ENCODE measurements at regions not wholly inside any gene's neighbourhood (a gene's known extent, or its start where the extent isn't known, plus 50 kb on each side); places are given as distances from the start of the nearest gene placed in this dataset.

- TF ChIP-seq, protein P1, sequence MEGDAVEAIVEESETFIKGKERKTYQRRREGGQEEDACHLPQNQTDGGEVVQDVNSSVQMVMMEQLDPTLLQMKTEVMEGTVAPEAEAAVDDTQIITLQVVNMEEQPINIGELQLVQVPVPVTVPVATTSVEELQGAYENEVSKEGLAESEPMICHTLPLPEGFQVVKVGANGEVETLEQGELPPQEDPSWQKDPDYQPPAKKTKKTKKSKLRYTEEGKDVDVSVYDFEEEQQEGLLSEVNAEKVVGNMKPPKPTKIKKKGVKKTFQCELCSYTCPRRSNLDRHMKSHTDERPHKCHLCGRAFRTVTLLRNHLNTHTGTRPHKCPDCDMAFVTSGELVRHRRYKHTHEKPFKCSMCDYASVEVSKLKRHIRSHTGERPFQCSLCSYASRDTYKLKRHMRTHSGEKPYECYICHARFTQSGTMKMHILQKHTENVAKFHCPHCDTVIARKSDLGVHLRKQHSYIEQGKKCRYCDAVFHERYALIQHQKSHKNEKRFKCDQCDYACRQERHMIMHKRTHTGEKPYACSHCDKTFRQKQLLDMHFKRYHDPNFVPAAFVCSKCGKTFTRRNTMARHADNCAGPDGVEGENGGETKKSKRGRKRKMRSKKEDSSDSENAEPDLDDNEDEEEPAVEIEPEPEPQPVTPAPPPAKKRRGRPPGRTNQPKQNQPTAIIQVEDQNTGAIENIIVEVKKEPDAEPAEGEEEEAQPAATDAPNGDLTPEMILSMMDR (conservative IDR thresholded peaks at IDR 0.05; ENCODE audit: low read depth, low read length): peak; percentile 31; the same call in 1 of the 2 replicates
- TF ChIP-seq RAD21 (IDR thresholded peaks at IDR 0.05; ENCODE audit: low read length) (0 out of 2 replicates have a peak, but pooled peaks have one; percentile 14), RCOR1 (IDR thresholded peaks at IDR 0.05; ENCODE audit: insufficient replicate concordance, low read length) (no peak)
- Histone ChIP-seq H3K27me3 (ENCODE audit: control insufficient read depth, insufficient read depth, low read length) (no peaks in the 10 kb centered on the region), H3K36me3 (ENCODE audit: control insufficient read depth, insufficient read depth, low read length) (no peaks in the 10 kb centered on the region), H4K8ac (ENCODE audit: low read depth in 2 of 2, low read length in 2 of 2) (no peak overlapping the region), H4K91ac (ENCODE audit: insufficient read depth, low read depth, low read length) (no peak overlapping the region), H2AK9ac (replicated peaks; ENCODE audit: low read depth, low read length, poor library complexity) (no peak overlapping the region), H3K9me3 (ENCODE audit: control insufficient read depth, insufficient read depth, low read length) (no peaks in the 10 kb centered on the region), H3K4ac (ENCODE audit: low read depth, low read length) (no peak overlapping the region), H2BK15ac (ENCODE audit: low read depth, low read length) (no peak overlapping the region), H3K27ac (ENCODE audit: insufficient read depth, low read length) (no peak overlapping the region), H4K20me1 (ENCODE audit: insufficient read depth, low read length) (no peaks in the 10 kb centered on the region), H2BK20ac (ENCODE audit: low read depth, low read length) (peak overlapping the region; percentile 78), H2AK5ac (ENCODE audit: low read depth, low read length) (peak overlapping the region; percentile 12; the same call in 1 of the 2 replicates), H3K79me1 (ENCODE audit: low read depth in 1 of 2, low read length in 2 of 2) (no peaks in the 10 kb centered on the region), H3K14ac (replicated peaks; ENCODE audit: low read depth, low read length) (no peak overlapping the region), H3K4me2 (ENCODE audit: low read depth, low read length) (no peak overlapping the region), H3K56ac (ENCODE audit: extremely low read depth, insufficient read depth, low read length) (no peak overlapping the region), H3K23ac (ENCODE audit: low read depth, low read length) (peak overlapping the region; percentile 42; the same call in 1 of the 2 replicates), H3K18ac (ENCODE audit: low read depth, low read length) (no peak overlapping the region), H2AFZ (replicated peaks; ENCODE audit: low read length, poor library complexity) (no peak overlapping the region), H2BK120ac (ENCODE audit: low read depth, low read length) (no peak overlapping the region), H3K9me1 (ENCODE audit: insufficient read depth, low read length) (no peaks in the 10 kb centered on the region; the same call in 1 of the 2 replicates), H3K9ac (ENCODE audit: low read depth, low read length) (no peak overlapping the region), H3K4me3 (ENCODE audit: insufficient read depth, low read depth, low read length) (no peak overlapping the region), H4K5ac (ENCODE audit: low read depth, low read length) (no peak overlapping the region), H3K4me1 (ENCODE audit: control insufficient read depth, insufficient read depth, low read length) (no peaks in the 10 kb centered on the region), H2BK5ac (ENCODE audit: low read depth, low read length, poor library complexity, severe bottlenecking) (no peak overlapping the region)
- ChIA-PET CTCF (interaction anchor here (0.5 to 2.4 kb wide), 6 partner anchors 10 to 305 kb away, joined by 3 to 7 read pairs (median 3); no protein-coding TSS in a partner anchor), POLR2A (ENCODE audit: unreplicated experiment) (no interaction called here)
- dilution Hi-C loops (cut with HindIII; ENCODE audit: low sequenced_read_pairs, unreplicated experiment) (no loop called here), in situ Hi-C loops (cut with MboI; ENCODE audit: low sequenced_read_pairs) (no loop called here), intact Hi-C loops (cut with micrococcal nuclease) (loop anchor here (2.0 kb wide), 1 partner anchor 89 kb away; no protein-coding TSS in a partner anchor)
- no CpG with 5 or more reads among the region's 3 CpGs for WGBS, 2 experiments (ENCODE audit: extremely low coverage in 2 of 2, insufficient read length in 1 of 2)
- no TSS peak for BruUV-seq (replicated peaks)
- DNase-seq (peak; percentile 23), ATAC-seq (ENCODE audit: low read depth) (peak; percentile 53; the same call in 1 of the 2 replicates)
These were observed 154.9 kb upstream of the CEP126 start for GRCh38 chr11:101759771-101760450.

Measured in IMR-90 (cell line).